BLaER1 (cell line): ENCODE measurements at regions not wholly inside any gene's neighbourhood (a gene's known extent, or its start where the extent isn't known, plus 50 kb on each side); places are given as distances from the start of the nearest gene placed in this dataset.

ENCODE experiments used
- H3K27ac ChIP-seq: shearing (Covaris generic); formaldehyde crosslinking; 2 replicates; pipeline ENCODE4 v1.8.1; 2022
- H3K27me3 ChIP-seq: shearing (Covaris generic); formaldehyde crosslinking; 2 replicates; pipeline ENCODE4 v1.8.1; 2022
- H3K36me3 ChIP-seq: shearing (Covaris generic); formaldehyde crosslinking; 2 replicates; pipeline ENCODE4 v1.8.1; 2022
- H3K4me1 ChIP-seq: shearing (Covaris generic); formaldehyde crosslinking; 2 replicates; pipeline ENCODE4 v1.8.1; 2022
- H3K4me2 ChIP-seq: shearing (Covaris generic); formaldehyde crosslinking; 2 replicates; pipeline ENCODE4 v1.8.1; 2022
- H3K4me3 ChIP-seq: shearing (Covaris generic); formaldehyde crosslinking; 2 replicates; pipeline ENCODE4 v1.8.1; 2022
- H3K9ac ChIP-seq: shearing (Covaris generic); formaldehyde crosslinking; 2 replicates; pipeline ENCODE4 v1.8.1; 2022
- H3K9me3 ChIP-seq: shearing (Covaris generic); formaldehyde crosslinking; 2 replicates; pipeline ENCODE4 v1.8.1; 2022
- H4K20me1 ChIP-seq: shearing (Covaris generic); formaldehyde crosslinking; 2 replicates; pipeline ENCODE4 v1.8.1; 2022
- Cebpa-rat ChIP-seq: shearing (Covaris generic); IDR thresholded peaks from 2 replicates; pipeline ENCODE4 v1.8.1; 2022

GRCh38 chr6:159512571-159512970 lies 180.5 kb downstream of the SOD2 start:
- H3K36me3 ChIP-seq, result no peaks in the 10 kb centered on the region
- no peaks in the 10 kb centered on the region for H4K20me1 ChIP-seq
- H3K4me2 ChIP-seq, result no peak overlapping the region
- H3K4me1 ChIP-seq, result no peaks in the 10 kb centered on the region
- H3K27me3 ChIP-seq, result no peaks in the 10 kb centered on the region
- peaks cover 16% of the 10 kb centered on the region for H3K9me3 ChIP-seq
- H3K27ac ChIP-seq, result no peak overlapping the region
- H3K9ac ChIP-seq, result no peak overlapping the region
- no peak overlapping the region for H3K4me3 ChIP-seq
- TF ChIP-seq Cebpa-rat, result no peak

GRCh38 chr6:159512104-159512503 lies 180.9 kb downstream of the SOD2 start:
- Histone ChIP-seq H3K36me3 (no peaks in the 10 kb centered on the region), H3K27ac (no peak overlapping the region), H4K20me1 (no peaks in the 10 kb centered on the region), H3K4me1 (no peaks in the 10 kb centered on the region), H3K9me3 (peaks cover 16% of the 10 kb centered on the region), H3K4me2 (no peak overlapping the region), H3K4me3 (no peak overlapping the region), H3K9ac (no peak overlapping the region), H3K27me3 (no peaks in the 10 kb centered on the region)
- TF ChIP-seq Cebpa-rat, result no peak

GRCh38 chr6:159510141-159510540 lies 182.9 kb downstream of the SOD2 start:
- TF ChIP-seq Cebpa-rat, result no peak
- Histone ChIP-seq H3K9me3 (peaks cover 3% of the 10 kb centered on the region; the same call in 1 of the 2 replicates), H3K4me2 (no peak overlapping the region), H3K36me3 (no peaks in the 10 kb centered on the region), H3K9ac (no peak overlapping the region), H3K4me1 (no peaks in the 10 kb centered on the region), H3K27me3 (no peaks in the 10 kb centered on the region), H4K20me1 (no peaks in the 10 kb centered on the region), H3K4me3 (no peak overlapping the region), H3K27ac (no peak overlapping the region)

- no peaks in the 10 kb centered on the region for H3K9me3 ChIP-seq
- H3K36me3 ChIP-seq, result no peaks in the 10 kb centered on the region
- no peak overlapping the region for H3K9ac ChIP-seq
- no peak overlapping the region for H3K4me3 ChIP-seq
- H4K20me1 ChIP-seq, result no peaks in the 10 kb centered on the region
- no peaks in the 10 kb centered on the region for H3K27me3 ChIP-seq
- no peak overlapping the region for H3K4me2 ChIP-seq
- TF ChIP-seq Cebpa-rat, result no peak
- no peaks in the 10 kb centered on the region for H3K4me1 ChIP-seq
- no peak overlapping the region for H3K27ac ChIP-seq
Observed at GRCh38 chr6:159508931-159509330, 184.1 kb downstream of the SOD2 start.

- H3K9ac ChIP-seq, result no peak overlapping the region
- no peak overlapping the region for H3K27ac ChIP-seq
- H3K4me1 ChIP-seq, result no peaks in the 10 kb centered on the region
- H3K4me2 ChIP-seq, result no peak overlapping the region
- H3K9me3 ChIP-seq, result no peaks in the 10 kb centered on the region
- no peaks in the 10 kb centered on the region for H3K27me3 ChIP-seq
- no peak for TF ChIP-seq Cebpa-rat
- no peak overlapping the region for H3K4me3 ChIP-seq
- no peaks in the 10 kb centered on the region for H4K20me1 ChIP-seq
- H3K36me3 ChIP-seq, result no peaks in the 10 kb centered on the region
Observed at GRCh38 chr6:159506048-159506447, 187.0 kb downstream of the SOD2 start.

- H4K20me1 ChIP-seq, result no peaks in the 10 kb centered on the region
- H3K9ac ChIP-seq, result no peak overlapping the region
- no peaks in the 10 kb centered on the region for H3K27me3 ChIP-seq
- no peaks in the 10 kb centered on the region for H3K36me3 ChIP-seq
- H3K27ac ChIP-seq, result no peak overlapping the region
- H3K4me1 ChIP-seq, result no peaks in the 10 kb centered on the region
- no peaks in the 10 kb centered on the region for H3K9me3 ChIP-seq
- TF ChIP-seq Cebpa-rat, result no peak
- H3K4me3 ChIP-seq, result no peak overlapping the region
- no peak overlapping the region for H3K4me2 ChIP-seq
Observed at GRCh38 chr6:159505140-159505922, 187.7 kb downstream of the SOD2 start.

- H3K4me3 ChIP-seq, result no peak overlapping the region
- H3K27me3 ChIP-seq, result no peaks in the 10 kb centered on the region
- H3K4me1 ChIP-seq, result no peaks in the 10 kb centered on the region
- H3K9me3 ChIP-seq, result peaks cover 18% of the 10 kb centered on the region
- H4K20me1 ChIP-seq, result no peaks in the 10 kb centered on the region
- no peaks in the 10 kb centered on the region for H3K36me3 ChIP-seq
- no peak for TF ChIP-seq Cebpa-rat
- no peak overlapping the region for H3K27ac ChIP-seq
- H3K9ac ChIP-seq, result no peak overlapping the region
- H3K4me2 ChIP-seq, result no peak overlapping the region
Observed at GRCh38 chr6:159501558-159501957, 191.5 kb downstream of the SOD2 start.

GRCh38 chr6:159499034-159499433 lies 194.0 kb downstream of the SOD2 start:
- no peak overlapping the region for H3K4me2 ChIP-seq
- H3K27ac ChIP-seq, result no peak overlapping the region
- no peaks in the 10 kb centered on the region for H3K4me1 ChIP-seq
- peaks cover 18% of the 10 kb centered on the region for H3K9me3 ChIP-seq
- no peaks in the 10 kb centered on the region for H4K20me1 ChIP-seq
- H3K9ac ChIP-seq, result no peak overlapping the region
- H3K4me3 ChIP-seq, result no peak overlapping the region
- no peaks in the 10 kb centered on the region for H3K27me3 ChIP-seq
- TF ChIP-seq Cebpa-rat, result no peak
- H3K36me3 ChIP-seq, result no peaks in the 10 kb centered on the region

GRCh38 chr6:159494586-159494972 lies 198.5 kb downstream of the SOD2 start:
- Histone ChIP-seq H3K27ac (no peak overlapping the region), H3K27me3 (no peaks in the 10 kb centered on the region), H3K9me3 (peaks cover 18% of the 10 kb centered on the region), H3K4me2 (no peak overlapping the region), H3K4me3 (no peak overlapping the region), H3K4me1 (no peaks in the 10 kb centered on the region), H3K9ac (no peak overlapping the region), H3K36me3 (no peaks in the 10 kb centered on the region), H4K20me1 (no peaks in the 10 kb centered on the region)
- TF ChIP-seq Cebpa-rat, result no peak

- Histone ChIP-seq H3K27me3 (no peaks in the 10 kb centered on the region), H3K4me2 (no peak overlapping the region), H3K9ac (no peak overlapping the region), H3K9me3 (peaks cover 16% of the 10 kb centered on the region), H3K36me3 (no peaks in the 10 kb centered on the region), H3K27ac (no peak overlapping the region), H4K20me1 (no peaks in the 10 kb centered on the region), H3K4me3 (no peak overlapping the region), H3K4me1 (no peaks in the 10 kb centered on the region)
- TF ChIP-seq Cebpa-rat, result no peak
Observed at GRCh38 chr6:159493898-159494585, 199.0 kb downstream of the SOD2 start.
